DOHH2 (cell line): ENCODE measurements at regions not wholly inside any gene's neighbourhood (a gene's known extent, or its start where the extent isn't known, plus 50 kb on each side); places are given as distances from the start of the nearest gene placed in this dataset.

Source experiments
- CTCF ChIP-seq: fragments of 200-600 bp; sonication (generic); IDR thresholded peaks from one replicate; pipeline ENCODE4 v1.5.1; 2014; ENCODE audit warnings: antibody characterized with exemption, mild to moderate bottlenecking, low read depth, low read length; ENCODE audit not compliant: poor library complexity, severe bottlenecking
- EZH2phosphoT487 ChIP-seq: fragments of 200-600 bp; sonication (generic); IDR thresholded peaks from 2 replicates; pipeline ENCODE4 v1.6.1; 2017; ENCODE audit warnings: borderline replicate concordance, mild to moderate bottlenecking, antibody characterized with exemption, low read length, moderate library complexity, mixed read lengths

- no peak for TF ChIP-seq CTCF
- TF ChIP-seq EZH2phosphoT487: no peak
Observed at GRCh38 chr3:18778598-18778997, 353.5 kb upstream of the SATB1 start.
